NB4 (cell line): ENCODE measurements at regions not wholly inside any gene's neighbourhood (a gene's known extent, or its start where the extent isn't known, plus 50 kb on each side); places are given as distances from the start of the nearest gene placed in this dataset.
A peak's percentile ranks its signal among the peaks of the same experiment; 100 is the strongest.

Experiments used
- CTCF ChIP-seq: IDR thresholded peaks from one replicate; pipeline ENCODE4 v1.5.1; 2012; ENCODE audit warnings: low read depth, low read length
- MAX ChIP-seq: IDR thresholded peaks from 2 replicates; pipeline ENCODE4 v1.6.1; 2011; ENCODE audit warnings: low read depth, low read length

- TF ChIP-seq MAX, result no peak
- TF ChIP-seq CTCF, result peak; percentile 25
Observed at GRCh38 chr13:62320129-62321108, 904.8 kb upstream of the PCDH20 start.
